BE2C (cell line): ENCODE measurements at regions not wholly inside any gene's neighbourhood (a gene's known extent, or its start where the extent isn't known, plus 50 kb on each side); places are given as distances from the start of the nearest gene placed in this dataset.
A peak's percentile ranks its signal among the peaks of the same experiment; 100 is the strongest.

ENCODE experiments used
- DNase-seq: peaks from one replicate; pipeline ENCODE4 v3.0.0-alpha.2; 2020
- H3K27me3 ChIP-seq: fragments of 250-450 bp; sonication (Bioruptor Pico); 2 replicates; pipeline ENCODE4 v1.5.1; 2020; ENCODE audit warnings: mild to moderate bottlenecking
- H3K36me3 ChIP-seq: fragments of 250-450 bp; sonication (Bioruptor Pico); 2 replicates; pipeline ENCODE4 v1.5.1; 2020; ENCODE audit warnings: mild to moderate bottlenecking
- H3K4me1 ChIP-seq: fragments of 250-450 bp; sonication (Bioruptor Pico); 2 replicates; pipeline ENCODE4 v1.5.1; 2020
- H3K4me3 ChIP-seq: 2 replicates; pipeline ENCODE4 v1.5.1; 2011; ENCODE audit warnings: low read depth, low read length
- H3K9me3 ChIP-seq: fragments of 250-450 bp; sonication (Bioruptor Pico); 2 replicates; pipeline ENCODE4 v1.5.1; 2020
- TF ChIP-seq, protein P1 (sequence below): IDR thresholded peaks from 2 replicates; pipeline ENCODE4 v1.5.1; 2012; ENCODE audit warnings: mild to moderate bottlenecking, low read depth, low read length

DNA sequence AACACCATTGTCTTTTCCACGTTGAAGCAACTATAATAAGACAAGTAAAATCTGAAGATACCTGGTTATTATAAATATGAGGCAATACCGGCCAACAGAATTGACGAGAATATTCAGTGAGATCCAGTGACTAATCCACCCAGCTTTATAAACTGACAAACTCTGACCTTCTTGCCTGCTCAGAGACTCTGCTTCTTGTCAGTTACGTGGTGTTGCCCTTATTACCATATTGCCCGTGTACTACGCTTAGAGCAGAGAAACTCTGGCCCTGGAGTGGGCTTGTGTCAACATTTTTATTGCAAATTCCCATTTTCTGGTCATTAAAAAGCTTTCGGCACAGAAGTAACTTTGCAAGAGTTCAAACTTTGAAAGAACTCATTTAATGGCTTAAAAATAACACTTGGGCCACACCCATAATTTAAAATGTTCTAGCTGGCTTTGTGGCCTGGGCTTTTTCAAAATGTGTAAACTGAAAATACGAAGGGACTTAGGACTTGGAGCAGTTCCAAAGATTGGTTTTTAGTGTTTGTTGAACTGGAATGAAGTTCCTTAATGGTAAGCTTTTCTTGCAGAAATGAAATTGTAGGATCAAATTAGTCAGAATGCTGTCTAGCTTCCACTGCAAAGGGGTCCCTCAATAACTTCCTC, 266.2 kb downstream of the LMO4 start:
- Histone ChIP-seq H3K9me3 (no peaks in the 10 kb centered on the region), H3K4me1 (no peaks in the 10 kb centered on the region), H3K36me3 (no peaks in the 10 kb centered on the region), H3K27me3 (no peaks in the 10 kb centered on the region), H3K4me3 (no peak overlapping the region)
- DNase-seq, result no peak
- TF ChIP-seq, protein P1, sequence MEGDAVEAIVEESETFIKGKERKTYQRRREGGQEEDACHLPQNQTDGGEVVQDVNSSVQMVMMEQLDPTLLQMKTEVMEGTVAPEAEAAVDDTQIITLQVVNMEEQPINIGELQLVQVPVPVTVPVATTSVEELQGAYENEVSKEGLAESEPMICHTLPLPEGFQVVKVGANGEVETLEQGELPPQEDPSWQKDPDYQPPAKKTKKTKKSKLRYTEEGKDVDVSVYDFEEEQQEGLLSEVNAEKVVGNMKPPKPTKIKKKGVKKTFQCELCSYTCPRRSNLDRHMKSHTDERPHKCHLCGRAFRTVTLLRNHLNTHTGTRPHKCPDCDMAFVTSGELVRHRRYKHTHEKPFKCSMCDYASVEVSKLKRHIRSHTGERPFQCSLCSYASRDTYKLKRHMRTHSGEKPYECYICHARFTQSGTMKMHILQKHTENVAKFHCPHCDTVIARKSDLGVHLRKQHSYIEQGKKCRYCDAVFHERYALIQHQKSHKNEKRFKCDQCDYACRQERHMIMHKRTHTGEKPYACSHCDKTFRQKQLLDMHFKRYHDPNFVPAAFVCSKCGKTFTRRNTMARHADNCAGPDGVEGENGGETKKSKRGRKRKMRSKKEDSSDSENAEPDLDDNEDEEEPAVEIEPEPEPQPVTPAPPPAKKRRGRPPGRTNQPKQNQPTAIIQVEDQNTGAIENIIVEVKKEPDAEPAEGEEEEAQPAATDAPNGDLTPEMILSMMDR, result no peak

DNA sequence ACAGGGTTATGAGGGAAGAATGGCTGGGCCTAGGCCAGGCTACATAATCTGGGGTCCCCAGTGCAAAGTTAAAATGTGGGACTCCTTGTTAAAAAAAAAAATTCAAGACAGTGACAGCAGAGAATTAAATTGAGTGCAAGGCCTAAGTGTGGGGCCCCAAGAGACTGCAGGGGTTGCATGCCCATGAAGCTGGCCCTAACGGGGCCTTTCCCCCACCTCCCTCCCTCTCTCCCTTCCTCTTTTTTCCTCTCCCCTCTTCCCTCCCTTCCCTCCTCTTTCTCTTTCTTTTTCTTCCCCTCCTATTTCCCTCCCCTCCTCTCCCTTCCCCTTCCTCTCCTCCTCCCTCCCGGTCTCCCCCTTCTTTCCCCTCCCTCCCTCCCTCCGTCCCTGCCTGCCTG, 266.7 kb downstream of the LMO4 start:
- no peak for DNase-seq
- Histone ChIP-seq H3K27me3 (no peaks in the 10 kb centered on the region), H3K9me3 (no peaks in the 10 kb centered on the region), H3K4me1 (no peaks in the 10 kb centered on the region), H3K36me3 (no peaks in the 10 kb centered on the region), H3K4me3 (no peak overlapping the region)
- TF ChIP-seq, protein P1, result no peak

DNA sequence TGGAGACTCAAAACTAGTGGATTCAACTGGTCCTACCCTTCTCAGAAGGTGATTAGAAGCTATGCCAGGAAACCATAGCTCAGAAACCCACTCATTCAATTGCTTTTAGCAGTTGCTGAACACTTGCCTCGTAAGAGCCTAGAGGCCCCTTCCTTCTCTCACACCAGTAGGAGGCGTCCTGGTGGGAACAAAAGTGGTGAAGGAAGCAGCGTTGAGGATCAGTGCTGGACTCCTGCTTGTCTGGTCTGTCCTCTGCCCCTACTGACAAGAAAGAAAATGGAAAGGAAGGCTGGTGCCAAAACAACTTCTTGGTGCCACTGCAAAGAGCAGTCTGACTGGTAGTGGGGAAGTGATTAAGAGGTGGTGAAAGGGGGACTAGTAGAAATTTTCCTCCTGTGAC, 269.7 kb downstream of the LMO4 start:
- Histone ChIP-seq H3K36me3 (no peaks in the 10 kb centered on the region), H3K9me3 (no peaks in the 10 kb centered on the region), H3K4me3 (no peak overlapping the region), H3K4me1 (no peaks in the 10 kb centered on the region), H3K27me3 (no peaks in the 10 kb centered on the region)
- no peak for DNase-seq
- TF ChIP-seq, protein P1, result peak; percentile 21

DNA sequence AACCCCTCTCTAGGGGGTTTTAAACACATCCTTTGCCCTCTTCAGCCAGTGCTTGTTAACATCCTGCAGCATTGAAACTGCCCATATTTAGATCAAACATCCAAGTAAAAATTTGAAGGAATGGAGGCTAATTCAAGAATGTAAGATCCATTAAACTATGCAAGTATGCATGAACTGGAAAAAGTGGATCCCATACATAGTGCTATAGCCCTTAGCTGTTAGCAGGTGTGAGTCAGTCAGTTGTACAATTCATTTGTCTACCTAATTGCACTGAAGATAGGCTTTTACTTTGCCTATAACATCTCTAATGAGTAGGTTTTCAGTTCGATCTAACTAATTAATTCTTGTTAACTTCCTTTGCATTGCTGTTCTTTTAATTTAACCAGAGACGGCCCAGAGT, 270.9 kb downstream of the LMO4 start:
- Histone ChIP-seq H3K4me1 (no peaks in the 10 kb centered on the region), H3K4me3 (no peak overlapping the region), H3K36me3 (no peaks in the 10 kb centered on the region), H3K27me3 (no peaks in the 10 kb centered on the region), H3K9me3 (no peaks in the 10 kb centered on the region)
- TF ChIP-seq, protein P1, result no peak
- no peak for DNase-seq

DNA sequence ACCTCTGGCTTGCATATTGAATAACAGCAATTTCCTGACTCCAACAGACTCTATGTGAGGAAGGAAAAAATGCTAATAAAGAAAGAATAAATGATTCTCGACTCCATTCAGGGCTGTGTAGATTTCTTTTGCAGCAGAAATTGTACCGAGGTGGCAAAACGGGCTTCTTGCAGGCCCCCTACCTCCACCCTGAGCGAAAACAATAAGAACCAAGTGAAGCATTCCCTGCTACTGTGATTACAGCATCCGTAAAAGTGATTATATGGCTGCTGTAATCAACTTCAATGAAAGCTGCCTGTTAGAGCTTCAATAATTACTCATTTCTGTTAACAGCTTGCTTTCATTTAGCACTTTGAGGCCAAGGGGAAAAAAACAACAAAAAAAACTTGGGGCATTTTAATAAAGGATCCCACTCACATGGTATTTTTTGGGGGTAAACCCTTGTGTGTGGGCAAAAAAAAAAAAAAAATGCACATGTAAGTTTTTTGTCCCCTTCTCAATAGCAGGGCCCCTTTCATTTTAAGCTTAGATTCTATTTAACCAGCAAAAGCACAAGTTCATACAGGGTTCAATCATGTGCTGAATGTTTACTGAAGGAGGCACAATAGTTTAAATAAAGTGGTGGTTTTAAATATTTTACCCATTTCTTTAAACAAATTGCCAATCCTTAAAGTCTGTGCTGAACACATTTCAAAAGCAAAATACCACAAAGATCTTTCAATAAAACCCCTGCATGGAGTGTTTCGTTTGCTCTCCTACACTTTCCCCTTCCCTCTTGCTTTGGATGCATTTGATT, 271.6 kb downstream of the LMO4 start:
- no peak for DNase-seq
- Histone ChIP-seq H3K9me3 (no peaks in the 10 kb centered on the region), H3K36me3 (no peaks in the 10 kb centered on the region), H3K27me3 (no peaks in the 10 kb centered on the region), H3K4me1 (no peaks in the 10 kb centered on the region), H3K4me3 (no peak overlapping the region)
- TF ChIP-seq, protein P1, result no peak

DNA sequence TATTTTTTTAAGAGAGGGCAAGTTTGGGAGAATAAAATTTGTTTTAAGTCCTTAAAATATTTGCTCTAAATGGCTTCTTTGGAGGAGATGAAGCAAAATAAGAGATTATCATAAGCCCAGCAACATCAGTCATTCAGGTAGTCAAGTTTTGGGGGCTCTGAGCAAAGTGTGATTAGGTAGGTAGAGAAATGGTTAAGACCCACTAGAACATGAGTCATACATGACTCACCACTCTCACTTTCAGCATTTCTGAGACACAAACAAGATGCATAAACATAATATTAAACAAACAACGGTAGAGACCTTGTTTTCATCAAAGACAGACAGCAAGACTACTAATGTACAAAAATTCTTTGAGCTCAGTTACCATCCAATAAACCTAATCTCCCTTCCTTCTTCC, 272.2 kb downstream of the LMO4 start:
- TF ChIP-seq, protein P1, result no peak
- no peak for DNase-seq
- H3K4me3 ChIP-seq, result no peak overlapping the region
- no peaks in the 10 kb centered on the region for H3K27me3 ChIP-seq
- no peaks in the 10 kb centered on the region for H3K9me3 ChIP-seq
- H3K4me1 ChIP-seq, result no peaks in the 10 kb centered on the region
- no peaks in the 10 kb centered on the region for H3K36me3 ChIP-seq
